ENCODE measurements at regions not wholly inside any gene's neighbourhood (a gene's known extent, or its start where the extent isn't known, plus 50 kb on each side); places are given as distances from the start of the nearest gene placed in this dataset.

DNA sequence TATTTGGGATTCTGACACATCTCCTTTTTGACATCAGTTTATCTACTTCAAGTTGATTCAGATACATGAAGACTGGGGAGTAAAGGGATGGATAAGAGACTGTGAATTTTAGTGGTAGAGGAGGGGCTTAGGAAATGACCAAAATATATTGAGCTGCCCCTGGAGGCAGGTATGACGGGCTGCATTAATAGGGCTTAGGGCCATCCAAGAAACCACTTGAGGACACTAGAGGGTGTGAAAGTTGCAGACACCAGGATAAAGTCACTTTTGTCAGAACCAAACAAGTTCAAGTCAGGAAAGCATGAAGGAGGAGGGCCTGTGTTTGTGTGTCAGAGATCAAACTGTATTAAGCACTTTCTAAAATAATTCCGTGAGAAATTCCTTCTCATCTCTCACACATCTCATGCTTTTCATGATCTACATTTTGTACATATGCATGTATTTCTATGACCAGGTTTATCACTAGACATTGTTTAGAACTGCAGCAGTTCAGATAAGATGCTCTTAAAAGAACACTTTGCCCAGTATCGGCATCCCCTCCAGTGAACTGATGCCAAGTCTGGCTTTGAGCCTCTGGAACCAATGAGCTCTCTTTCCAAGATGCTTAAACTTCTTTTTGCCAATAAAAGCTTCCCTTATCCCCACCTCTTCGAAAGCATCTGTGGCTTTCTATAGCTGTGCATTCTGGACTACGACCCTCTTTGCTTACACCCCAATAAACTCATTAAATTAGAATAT, 136.9 kb downstream of the SLC38A1 start:
- Mint-ChIP-seq H3K4me1 (no peaks in the 10 kb centered on the region), H3K27ac (no peak overlapping the region), H3K4me3 (no peak overlapping the region), H3K36me3 (no peaks in the 10 kb centered on the region), H3K27me3 (ENCODE audit: low read depth in 3 of 3) (no peaks in the 10 kb centered on the region), H3K9me3 (no peaks in the 10 kb centered on the region)
- Histone ChIP-seq H3K4me1 (ENCODE audit: control insufficient read depth in 1 of 2, insufficient read depth in 2 of 2, low read length in 2 of 2) (no peaks in the 10 kb centered on the region), H3K4me3 (replicated peaks in 1 of 3; ENCODE audit: low read depth in 2 of 3, low read length in 3 of 3) (no peak overlapping the region), H3K9ac (ENCODE audit: insufficient read depth, low read length, poor library complexity, severe bottlenecking) (no peak overlapping the region), H3K79me2 (ENCODE audit: insufficient read depth, low read length) (no peaks in the 10 kb centered on the region), H2AFZ (ENCODE audit: insufficient read depth, low read depth, low read length, poor library complexity, severe bottlenecking) (no peak overlapping the region), H3K36me3 (replicated peaks in 1 of 2; ENCODE audit: control insufficient read depth in 1 of 2, insufficient read depth in 2 of 2, low read length in 2 of 2) (no peaks in the 10 kb centered on the region), H3K4me2 (replicated peaks; ENCODE audit: extremely low read depth, low read length, poor library complexity, severe bottlenecking) (no peak overlapping the region), H3K9me3 (replicated peaks in 1 of 2; ENCODE audit: control insufficient read depth in 1 of 2, insufficient read depth in 1 of 2, low read length in 2 of 2) (no peaks in the 10 kb centered on the region), H4K20me1 (ENCODE audit: insufficient read depth, low read length) (no peaks in the 10 kb centered on the region), H3K27ac (ENCODE audit: low read depth in 1 of 2, low read length in 2 of 2) (no peak overlapping the region), H3K27me3 (ENCODE audit: control insufficient read depth in 2 of 2, insufficient read depth in 2 of 2, low read length in 2 of 2) (no peaks in the 10 kb centered on the region)
- intact Hi-C loops (cut with micrococcal nuclease): no loop called here
- TF ChIP-seq CTCF (IDR thresholded peaks at IDR 0.05): no peak
- no peak for DNase-seq
- WGBS (ENCODE audit: insufficient coverage): 100% methylated on average over 1 of the region's 5 CpGs

DNA sequence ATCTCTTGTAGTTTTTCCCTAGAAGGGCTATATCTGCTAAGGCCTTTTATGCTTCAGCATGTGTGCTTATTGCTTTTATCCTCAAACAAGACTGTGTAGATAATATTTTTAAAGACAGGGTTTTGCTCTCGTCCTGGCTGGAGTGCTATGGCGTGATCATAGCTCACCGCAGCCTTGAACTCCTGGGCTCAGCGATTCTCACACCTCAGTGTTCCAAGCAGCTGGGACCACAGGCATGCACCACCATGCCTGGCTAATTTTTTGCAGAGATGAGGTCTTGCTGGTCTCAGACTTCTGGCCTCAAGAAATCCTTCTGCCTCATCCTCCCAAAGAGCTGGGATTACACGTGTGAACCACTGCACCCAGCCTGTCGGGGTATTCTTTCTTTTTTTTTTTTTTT, 137.3 kb upstream of the SCAF11 start:
- no peaks in the 10 kb centered on the region for H4K20me1 ChIP-seq (ENCODE audit: insufficient read depth, low read length)
- peaks cover 0 to 2% of the 10 kb centered on the region in 2 donors for H3K27me3 ChIP-seq (ENCODE audit: control insufficient read depth in 2 of 2, insufficient read depth in 2 of 2, low read length in 2 of 2)
- DNase-seq: no peak
- peaks cover 0 to 3% (median 1%) of the 10 kb centered on the region in 3 donors for H3K27me3 Mint-ChIP-seq (ENCODE audit: low read depth in 3 of 3)
- no peak for TF ChIP-seq CTCF (IDR thresholded peaks at IDR 0.05)
- peaks cover 5% of the 10 kb centered on the region for H3K4me1 Mint-ChIP-seq
- no peaks in the 10 kb centered on the region for H3K9me3 ChIP-seq (replicated peaks in 1 of 2; ENCODE audit: control insufficient read depth in 1 of 2, insufficient read depth in 1 of 2, low read length in 2 of 2)
- 82% methylated on average over 4 of the region's 6 CpGs for WGBS (ENCODE audit: insufficient coverage)
- H3K4me3 ChIP-seq (replicated peaks in 1 of 3; ENCODE audit: low read depth in 2 of 3, low read length in 3 of 3): no peak overlapping the region
- H3K27ac Mint-ChIP-seq: no peak overlapping the region
- no peaks in the 10 kb centered on the region for H3K9me3 Mint-ChIP-seq
- no peaks in the 10 kb centered on the region for H3K36me3 ChIP-seq (replicated peaks in 1 of 2; ENCODE audit: control insufficient read depth in 1 of 2, insufficient read depth in 2 of 2, low read length in 2 of 2)
- H3K4me1 ChIP-seq (ENCODE audit: control insufficient read depth in 1 of 2, insufficient read depth in 2 of 2, low read length in 2 of 2): no peaks in the 10 kb centered on the region
- no peak overlapping the region for H3K27ac ChIP-seq (ENCODE audit: low read depth in 1 of 2, low read length in 2 of 2)
- H2AFZ ChIP-seq (ENCODE audit: insufficient read depth, low read depth, low read length, poor library complexity, severe bottlenecking): no peak overlapping the region
- intact Hi-C loops (cut with micrococcal nuclease): loop anchor here in 1 of 2 donors (10.0 kb wide), 1 partner anchor 897 kb away; no protein-coding TSS in a partner anchor
- no peaks in the 10 kb centered on the region for H3K36me3 Mint-ChIP-seq
- no peaks in the 10 kb centered on the region for H3K79me2 ChIP-seq (ENCODE audit: insufficient read depth, low read length)
- H3K4me3 Mint-ChIP-seq: no peak overlapping the region
- H3K4me2 ChIP-seq (replicated peaks; ENCODE audit: extremely low read depth, low read length, poor library complexity, severe bottlenecking): no peak overlapping the region
- H3K9ac ChIP-seq (ENCODE audit: insufficient read depth, low read length, poor library complexity, severe bottlenecking): no peak overlapping the region
